KOPT-K1 (cell line): ENCODE measurements at regions not wholly inside any gene's neighbourhood (a gene's known extent, or its start where the extent isn't known, plus 50 kb on each side); places are given as distances from the start of the nearest gene placed in this dataset.

ENCODE experiments used
- H3K27ac ChIP-seq: fragments of 200-600 bp; sonication (generic); 2 replicates; pipeline ENCODE4 v1.5.1; 2016; ENCODE audit warnings: antibody characterized with exemption, mild to moderate bottlenecking, low read depth, low read length; ENCODE audit not compliant: poor library complexity, severe bottlenecking
- H3K36me3 ChIP-seq: fragments of 200-600 bp; sonication (generic); 2 replicates; pipeline ENCODE4 v1.5.1; 2017; ENCODE audit warnings: antibody characterized with exemption, mild to moderate bottlenecking, low read length, moderate library complexity; ENCODE audit not compliant: insufficient read depth
- H3K9me3 ChIP-seq: fragments of 200-600 bp; sonication (generic); 2 replicates; pipeline ENCODE4 v1.5.1; 2017; ENCODE audit warnings: antibody characterized with exemption, low read length, mild to moderate bottlenecking; ENCODE audit not compliant: insufficient read depth, poor library complexity, severe bottlenecking

GRCh38 chrY:13756615-13757014 is 52.9 kb downstream of the TMSB4Y start:
- H3K36me3 ChIP-seq: no peaks in the 10 kb centered on the region
- no peaks in the 10 kb centered on the region for H3K9me3 ChIP-seq
- H3K27ac ChIP-seq: no peak overlapping the region

DNA sequence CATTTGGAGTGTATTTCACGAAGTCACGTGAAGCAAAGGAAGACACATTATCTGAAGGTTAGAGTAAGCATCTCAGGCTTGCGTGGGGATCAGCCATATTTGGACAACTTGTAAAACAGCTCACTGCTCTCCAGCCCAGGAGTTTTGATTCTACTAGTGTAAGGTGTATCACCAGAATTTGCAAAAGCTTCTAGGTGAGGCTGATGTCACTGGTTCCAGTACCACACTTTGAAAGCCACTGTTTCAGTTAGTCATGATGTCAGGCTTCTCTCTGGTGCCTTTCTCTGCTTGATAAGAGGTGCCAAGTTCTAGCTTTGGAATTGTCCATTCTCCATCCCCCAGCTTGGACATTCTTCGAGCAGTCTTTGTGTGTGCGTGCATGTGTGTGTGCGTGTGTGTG is 62.3 kb downstream of the TMSB4Y start:
- Histone ChIP-seq H3K36me3 (no peaks in the 10 kb centered on the region), H3K9me3 (no peaks in the 10 kb centered on the region), H3K27ac (no peak overlapping the region)

GRCh38 chrY:13790108-13790793 is 86.6 kb downstream of the TMSB4Y start:
- peak overlapping the region; percentile 65 for H3K27ac ChIP-seq
- H3K36me3 ChIP-seq: no peaks in the 10 kb centered on the region
- H3K9me3 ChIP-seq: peaks cover 9% of the 10 kb centered on the region

- H3K36me3 ChIP-seq: no peaks in the 10 kb centered on the region
- no peaks in the 10 kb centered on the region for H3K9me3 ChIP-seq
- no peak overlapping the region for H3K27ac ChIP-seq
These were observed 91.4 kb downstream of the TMSB4Y start for GRCh38 chrY:13795067-13795466.

DNA sequence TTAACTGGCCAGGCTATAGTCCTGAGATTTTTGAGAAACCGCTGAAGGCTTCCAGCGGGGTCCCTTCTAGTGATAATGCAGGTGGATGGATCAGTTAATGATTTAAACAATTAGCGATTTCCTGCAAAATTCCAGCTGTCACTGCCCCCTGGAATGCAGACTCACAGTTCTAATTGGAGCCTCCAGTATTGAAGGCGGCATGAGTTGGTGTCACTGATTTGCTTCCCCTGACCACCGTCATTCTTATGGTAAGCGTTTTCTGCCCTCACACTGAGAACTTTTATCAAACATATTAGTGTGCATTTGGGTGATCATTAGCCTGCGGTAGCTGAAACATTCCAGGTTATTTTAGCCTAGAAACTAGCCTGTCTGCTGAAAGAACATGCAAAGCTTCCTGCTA is 99.1 kb downstream of the TMSB4Y start:
- peaks cover 5% of the 10 kb centered on the region for H3K9me3 ChIP-seq
- no peak overlapping the region for H3K27ac ChIP-seq
- no peaks in the 10 kb centered on the region for H3K36me3 ChIP-seq

DNA sequence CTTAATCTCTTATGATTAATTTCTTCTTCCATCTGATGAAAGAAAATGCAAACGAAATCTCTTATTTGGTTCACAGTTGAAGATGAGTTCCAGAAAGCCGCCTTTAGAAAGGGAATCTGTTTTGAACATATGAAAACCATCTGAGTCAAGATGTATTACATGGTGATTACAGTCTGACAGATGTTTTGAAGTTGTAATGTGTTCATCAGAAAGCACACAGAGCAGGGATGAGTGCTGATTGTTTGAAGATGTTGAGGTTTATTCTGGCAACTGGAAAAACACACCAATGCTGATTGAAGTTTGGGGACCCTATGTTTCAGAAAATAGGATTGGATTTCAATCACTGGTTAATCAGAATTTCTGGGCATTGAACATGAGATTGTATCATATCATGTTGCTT is 99.7 kb downstream of the TMSB4Y start:
- Histone ChIP-seq H3K27ac (no peak overlapping the region), H3K9me3 (peaks cover 5% of the 10 kb centered on the region), H3K36me3 (no peaks in the 10 kb centered on the region)

- Histone ChIP-seq H3K27ac (peak overlapping the region; percentile 51), H3K36me3 (no peaks in the 10 kb centered on the region), H3K9me3 (peaks cover 5% of the 10 kb centered on the region)
These were observed 100.7 kb downstream of the TMSB4Y start for GRCh38 chrY:13804124-13805056.

DNA sequence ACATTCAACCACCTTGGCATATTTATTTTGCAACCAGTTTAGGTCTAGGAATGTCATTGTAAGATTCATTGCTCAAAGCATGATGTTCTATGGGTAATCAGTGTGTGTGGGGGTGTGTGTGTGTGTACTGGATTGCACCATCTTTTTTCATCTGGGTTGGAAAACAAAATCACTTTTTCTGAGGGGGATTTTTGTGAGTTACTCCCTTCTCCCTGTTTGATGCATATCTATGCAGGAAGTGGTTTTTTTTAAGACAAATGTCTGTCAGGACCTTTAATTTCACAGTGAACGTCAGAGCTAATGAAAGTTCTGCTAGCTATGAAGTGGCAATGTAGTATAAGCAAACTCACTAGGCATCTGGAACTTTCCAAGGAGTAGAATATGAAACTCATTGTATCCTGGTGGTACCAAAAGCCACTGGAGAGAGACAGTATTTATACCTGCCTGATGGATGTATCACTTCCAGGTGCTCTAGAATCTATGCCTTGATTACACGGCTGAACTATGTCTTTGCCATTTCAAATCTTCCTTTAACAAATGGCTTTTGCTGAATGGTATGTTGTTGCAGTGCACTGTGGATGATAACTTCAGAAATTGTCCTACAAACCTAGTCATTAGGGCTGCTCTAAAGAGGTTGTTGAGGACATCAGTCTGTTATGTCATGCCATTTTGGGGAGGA is 101.5 kb downstream of the TMSB4Y start:
- H3K36me3 ChIP-seq: no peaks in the 10 kb centered on the region
- peaks cover 9% of the 10 kb centered on the region for H3K9me3 ChIP-seq
- peak overlapping the region; percentile 51 for H3K27ac ChIP-seq

DNA sequence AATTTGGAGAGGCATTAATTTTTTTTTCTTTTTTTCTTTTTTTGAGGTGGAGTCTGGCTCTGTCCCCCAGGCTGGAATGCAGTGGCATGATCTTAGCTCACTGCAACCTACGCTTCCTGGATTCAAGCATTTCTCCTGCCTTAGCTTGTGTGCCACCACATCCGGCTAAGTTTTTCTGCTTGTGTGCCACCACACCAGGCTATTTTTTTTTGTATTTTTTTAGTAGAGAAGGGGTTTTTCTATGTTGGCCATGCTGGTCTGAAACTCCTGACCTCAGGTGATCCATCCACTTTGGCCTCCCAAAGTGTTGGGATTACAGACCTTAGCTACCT is 102.0 kb downstream of the TMSB4Y start:
- H3K27ac ChIP-seq: peak overlapping the region; percentile 51
- H3K9me3 ChIP-seq: peaks cover 14% of the 10 kb centered on the region
- H3K36me3 ChIP-seq: no peaks in the 10 kb centered on the region

- H3K36me3 ChIP-seq: no peaks in the 10 kb centered on the region
- peaks cover 10% of the 10 kb centered on the region for H3K9me3 ChIP-seq
- peak overlapping the region; percentile 53 for H3K27ac ChIP-seq
These were observed 126.4 kb downstream of the TMSB4Y start for GRCh38 chrY:13830089-13830488.

DNA sequence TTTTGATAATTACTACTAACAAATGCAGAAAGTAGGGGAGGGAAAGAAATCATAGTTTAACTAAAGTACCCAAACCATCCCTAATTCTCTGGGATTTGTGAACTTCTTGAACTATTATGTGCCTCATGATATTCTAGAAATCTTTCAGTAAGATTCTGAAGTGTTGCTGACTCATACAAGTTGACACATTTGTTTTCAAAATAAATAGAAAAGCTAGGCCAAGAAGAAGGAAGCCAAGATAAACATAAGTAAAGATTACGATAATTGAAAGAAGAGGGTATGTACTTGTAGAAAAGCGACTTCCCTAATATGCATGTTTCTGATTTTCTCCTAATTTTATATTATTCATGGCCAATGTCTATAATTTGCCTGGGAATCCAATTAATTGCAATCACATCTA is 140.7 kb downstream of the TMSB4Y start:
- H3K36me3 ChIP-seq: no peaks in the 10 kb centered on the region
- H3K27ac ChIP-seq: no peak overlapping the region
- H3K9me3 ChIP-seq: no peaks in the 10 kb centered on the region

DNA sequence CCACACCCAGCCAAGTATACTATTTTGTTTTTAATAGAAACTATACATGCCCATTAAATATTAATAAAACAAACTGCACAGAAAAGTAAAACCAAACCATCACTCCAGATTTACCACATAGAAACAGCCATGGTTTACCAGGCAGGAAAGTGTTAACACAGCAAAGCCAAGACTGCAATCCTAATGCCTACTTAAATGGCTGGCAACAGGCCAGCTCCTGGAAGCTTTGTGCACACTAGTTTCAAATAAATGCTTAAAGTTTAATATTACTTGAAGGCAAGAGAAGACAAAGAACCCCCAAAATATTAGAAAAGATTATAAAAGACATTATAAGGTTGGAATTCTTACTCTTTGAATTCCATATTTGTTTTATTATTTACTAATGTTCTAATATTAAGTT is 141.0 kb downstream of the VCY start:
- no peaks in the 10 kb centered on the region for H3K9me3 ChIP-seq

GRCh38 chrY:13869611-13870010 is 116.7 kb downstream of the VCY start:
- no peaks in the 10 kb centered on the region for H3K9me3 ChIP-seq
- H3K36me3 ChIP-seq: no peaks in the 10 kb centered on the region
- no peak overlapping the region for H3K27ac ChIP-seq

More for the DNA sequence above, 141.0 kb downstream of the VCY start:
- no peaks in the 10 kb centered on the region for H3K36me3 ChIP-seq
- no peak overlapping the region for H3K27ac ChIP-seq

GRCh38 chrY:13871426-13871825 is 114.8 kb downstream of the VCY start:
- no peaks in the 10 kb centered on the region for H3K36me3 ChIP-seq
- H3K9me3 ChIP-seq: no peaks in the 10 kb centered on the region
- H3K27ac ChIP-seq: peak overlapping the region; percentile 55

DNA sequence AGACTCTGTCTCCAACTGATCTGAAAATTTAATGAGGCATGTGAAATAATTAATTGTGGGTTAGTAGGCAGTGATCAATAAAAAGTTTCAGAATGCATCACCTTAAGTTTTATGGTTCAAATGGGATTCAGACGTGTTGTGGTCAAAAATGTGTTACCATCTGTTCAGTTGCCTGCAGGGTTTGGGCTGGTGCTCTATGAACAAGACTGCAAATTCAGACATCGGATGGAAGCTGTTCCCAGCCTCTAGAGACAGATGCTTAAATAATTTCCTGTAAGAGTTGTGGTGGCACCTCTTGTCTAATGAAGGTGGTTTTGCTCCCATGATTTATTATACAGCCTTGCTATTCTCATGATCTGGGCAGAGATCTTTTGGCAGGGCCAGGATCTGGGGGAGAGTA is 113.6 kb downstream of the VCY start:
- no peaks in the 10 kb centered on the region for H3K36me3 ChIP-seq
- H3K9me3 ChIP-seq: no peaks in the 10 kb centered on the region

More for the DNA sequence above, 113.6 kb downstream of the VCY start:
- peak overlapping the region; percentile 55 for H3K27ac ChIP-seq
